ENCODE measurements at regions not wholly inside any gene's neighbourhood (a gene's known extent, or its start where the extent isn't known, plus 50 kb on each side); places are given as distances from the start of the nearest gene placed in this dataset.

DNA sequence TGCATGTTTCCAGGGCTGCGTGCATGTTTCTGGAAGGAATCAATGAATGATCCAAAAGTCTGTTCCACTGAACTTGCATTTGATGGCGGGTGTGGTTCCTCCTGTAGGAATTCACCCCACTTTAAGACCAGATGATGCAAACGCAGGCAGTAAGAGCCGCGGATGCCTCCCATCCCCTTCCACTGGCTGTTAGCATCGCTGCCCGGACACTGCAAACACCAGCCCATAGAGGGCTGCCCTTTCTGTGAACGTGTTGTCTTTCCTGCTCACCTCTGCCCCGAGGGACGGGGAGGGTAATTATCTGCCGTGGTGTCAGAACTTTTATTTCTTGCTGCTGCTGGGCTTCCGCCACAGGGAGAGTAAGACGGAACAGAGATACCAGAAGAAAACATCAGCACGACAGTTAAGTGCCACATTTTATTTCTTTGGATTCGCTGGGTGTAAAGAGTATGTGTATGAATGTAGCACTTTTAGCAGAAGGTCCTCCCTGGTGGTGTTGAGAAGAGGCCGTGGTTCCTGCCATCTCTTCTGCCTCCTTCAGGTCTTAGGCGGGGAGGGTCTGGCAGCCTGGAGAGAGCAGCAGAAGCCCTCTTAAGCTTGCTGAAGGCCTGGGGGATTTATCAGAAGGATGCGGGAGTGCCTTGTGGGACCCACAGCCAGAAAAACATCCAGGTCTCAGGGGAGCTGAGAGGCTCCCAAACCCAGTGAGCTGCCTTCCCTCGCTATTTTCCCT lies 53.2 kb upstream of the NECTIN1 start:
- TF ChIP-seq POLR2AphosphoS5 (IDR thresholded peaks at IDR 0.05; ENCODE audit: borderline replicate concordance, low read depth, low read length) (no peak), EZH2 (IDR thresholded peaks at IDR 0.05) (no peak), FOXP2 (optimal IDR thresholded peaks at IDR 0.05; ENCODE audit: control extremely low read depth, extremely low read length, insufficient read depth) (no peak)

Data from SK-N-MC (cell line).